Thyroid gland (tissue), 4 donors: ENCODE measurements at regions not wholly inside any gene's neighbourhood (a gene's known extent, or its start where the extent isn't known, plus 50 kb on each side); places are given as distances from the start of the nearest gene placed in this dataset.
"Not testable (repeated sequence)": the region's sequence is repeated elsewhere in the genome, so short reads cannot be mapped to it uniquely, and the experiment has no call there.

Source experiments
- DNase-seq, 2 donors: peaks; one replicate each; pipeline ENCODE4 v3.0.0-alpha.2; 2019
- H3K27ac ChIP-seq, 3 donors: fragments of 200-600 bp; sonication (generic); 1 replicate in 2 of 3; 2 replicates in 1 of 3; pipeline ENCODE4 v1.5.1; 2016 to 2019; ENCODE audit warnings: mild to moderate bottlenecking in 1 of 3, moderate library complexity in 1 of 3
- H3K27me3 ChIP-seq: fragments of 200-600 bp; sonication (generic); one replicate; pipeline ENCODE4 v1.5.1; 2019
- H3K36me3 ChIP-seq, 2 donors: fragments of 200-600 bp; sonication (generic); one replicate each; pipeline ENCODE4 v1.5.1; 2016 to 2019
- H3K4me1 ChIP-seq, 2 donors: fragments of 200-600 bp; sonication (generic); one replicate each; pipeline ENCODE4 v1.5.1; 2017 to 2019
- H3K4me3 ChIP-seq, 3 donors: fragments of 200-600 bp; sonication (generic); replicated peaks in 1 of 3; 1 replicate in 2 of 3; 2 replicates in 1 of 3; pipeline ENCODE4 v1.5.1; 2016; ENCODE audit warnings: mild to moderate bottlenecking in 1 of 3
- H3K9me3 ChIP-seq: fragments of 200-600 bp; sonication (generic); one replicate; pipeline ENCODE4 v1.5.1; 2017
- POLR2A ChIP-seq, 2 donors: fragments of 450-650 bp; IDR thresholded peaks; one replicate each; pipeline ENCODE4 v1.6.1; 2017; ENCODE audit warnings: antibody characterized with exemption in 2 of 2, mild to moderate bottlenecking in 2 of 2, moderate library complexity in 1 of 2
- WGBS, 2 donors: methylation state at CpG; one replicate each; pipeline ENCODE4 v1.1.5; 2017; 5-methylcytosine and 5-hydroxymethylcytosine counted together
- intact Hi-C: fragments of 100-400 bp; cut with DNase I; formaldehyde crosslinking; loops from one replicate; pipeline ENCODE4 v1.15.1; 2023
- TF ChIP-seq, protein P1 (sequence below), 6 experiments: fragments of 200-600 bp in 3 of 6; fragments of 450-650 bp in 3 of 6; sonication (generic) in 3 of 6; IDR thresholded peaks; one replicate each; pipeline ENCODE4 v1.5.1; 2016 to 2019; ENCODE audit warnings: antibody characterized with exemption in 6 of 6, mild to moderate bottlenecking in 2 of 6, inconsistent platforms in 1 of 6, moderate library complexity in 1 of 6

GRCh38 chr12:114500131-114500530, 94.2 kb upstream of the TBX5 start:
- Histone ChIP-seq H3K27me3 (no peaks in the 10 kb centered on the region), H3K4me1 (no peaks in the 10 kb centered on the region), H3K36me3 (no peaks in the 10 kb centered on the region), H3K4me3 (no peak overlapping the region), H3K27ac (no peak overlapping the region), H3K9me3 (no peaks in the 10 kb centered on the region)
- no peak for TF ChIP-seq POLR2A (IDR thresholded peaks at IDR 0.05)
- TF ChIP-seq, protein P1, sequence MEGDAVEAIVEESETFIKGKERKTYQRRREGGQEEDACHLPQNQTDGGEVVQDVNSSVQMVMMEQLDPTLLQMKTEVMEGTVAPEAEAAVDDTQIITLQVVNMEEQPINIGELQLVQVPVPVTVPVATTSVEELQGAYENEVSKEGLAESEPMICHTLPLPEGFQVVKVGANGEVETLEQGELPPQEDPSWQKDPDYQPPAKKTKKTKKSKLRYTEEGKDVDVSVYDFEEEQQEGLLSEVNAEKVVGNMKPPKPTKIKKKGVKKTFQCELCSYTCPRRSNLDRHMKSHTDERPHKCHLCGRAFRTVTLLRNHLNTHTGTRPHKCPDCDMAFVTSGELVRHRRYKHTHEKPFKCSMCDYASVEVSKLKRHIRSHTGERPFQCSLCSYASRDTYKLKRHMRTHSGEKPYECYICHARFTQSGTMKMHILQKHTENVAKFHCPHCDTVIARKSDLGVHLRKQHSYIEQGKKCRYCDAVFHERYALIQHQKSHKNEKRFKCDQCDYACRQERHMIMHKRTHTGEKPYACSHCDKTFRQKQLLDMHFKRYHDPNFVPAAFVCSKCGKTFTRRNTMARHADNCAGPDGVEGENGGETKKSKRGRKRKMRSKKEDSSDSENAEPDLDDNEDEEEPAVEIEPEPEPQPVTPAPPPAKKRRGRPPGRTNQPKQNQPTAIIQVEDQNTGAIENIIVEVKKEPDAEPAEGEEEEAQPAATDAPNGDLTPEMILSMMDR (IDR thresholded peaks at IDR 0.05): no peak
- WGBS, 2 donors: 24 to 35% methylated on average over 2 of the region's 2 CpGs
- DNase-seq: no peak
- intact Hi-C loops: no loop called here

- Histone ChIP-seq H3K9me3 (no peaks in the 10 kb centered on the region), H3K4me1 (no peaks in the 10 kb centered on the region), H3K27ac (no peak overlapping the region), H3K36me3 (no peaks in the 10 kb centered on the region), H3K4me3 (no peak overlapping the region), H3K27me3 (no peaks in the 10 kb centered on the region)
- no peak for TF ChIP-seq POLR2A (IDR thresholded peaks at IDR 0.05)
- TF ChIP-seq, protein P1 (IDR thresholded peaks at IDR 0.05): no peak
- DNase-seq: no peak
- intact Hi-C loops: no loop called here
- WGBS, 2 donors: 75 to 77% methylated on average over 5 of the region's 5 CpGs
These were observed 93.4 kb upstream of the TBX5 start for GRCh38 chr12:114499338-114499737.

DNA sequence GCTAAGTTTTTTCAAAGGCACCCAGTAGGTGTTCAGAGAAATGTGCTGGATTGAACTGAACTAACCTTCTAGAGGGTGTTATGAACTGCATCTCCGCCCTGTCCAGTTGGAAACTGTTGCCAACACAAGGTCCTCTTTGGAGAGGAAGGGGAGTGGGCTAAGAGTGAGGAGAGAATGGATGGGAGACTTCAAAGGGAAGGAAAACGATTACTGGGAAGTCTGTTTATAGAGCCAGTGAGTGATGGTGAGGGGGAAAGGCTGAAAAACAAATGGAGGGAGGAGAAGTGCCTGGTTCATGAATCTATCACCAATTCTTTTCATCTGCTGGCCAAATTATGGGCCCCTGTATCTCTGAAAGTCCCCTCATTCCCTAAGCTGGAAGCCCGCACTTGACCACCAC, 86.0 kb upstream of the TBX5 start:
- WGBS, 2 donors: 58% methylated on average over 3 of the region's 3 CpGs

GRCh38 chr12:114484822-114485459, 79.0 kb upstream of the TBX5 start:
- H3K4me3 ChIP-seq, H3K9me3 ChIP-seq, DNase-seq, H3K36me3 ChIP-seq, H3K27ac ChIP-seq, intact Hi-C loops: not testable (repeated sequence)
- 88 to 89% methylated on average over 32 to 36 of the region's 45 CpGs for WGBS, 2 donors
- peaks cover 14% of the 10 kb centered on the region for H3K27me3 ChIP-seq
- peaks cover 5 to 10% of the 10 kb centered on the region in 2 donors for H3K4me1 ChIP-seq

More for the DNA sequence above, 86.0 kb upstream of the TBX5 start:
- TF ChIP-seq, protein P1 (IDR thresholded peaks at IDR 0.05): no peak
- TF ChIP-seq POLR2A (IDR thresholded peaks at IDR 0.05): no peak
- Histone ChIP-seq H3K4me3 (no peak overlapping the region), H3K9me3 (no peaks in the 10 kb centered on the region), H3K4me1 (no peaks in the 10 kb centered on the region), H3K27me3 (no peaks in the 10 kb centered on the region), H3K27ac (no peak overlapping the region), H3K36me3 (no peaks in the 10 kb centered on the region)
- DNase-seq: no peak
- intact Hi-C loops: no loop called here

GRCh38 chr12:114483996-114484395, 78.1 kb upstream of the TBX5 start:
- Histone ChIP-seq H3K9me3 (no peaks in the 10 kb centered on the region), H3K27me3 (peaks cover 20% of the 10 kb centered on the region), H3K27ac (no peak overlapping the region), H3K36me3 (no peaks in the 10 kb centered on the region), H3K4me1 (peaks cover 5 to 15% of the 10 kb centered on the region in 2 donors), H3K4me3 (no peak overlapping the region)
- intact Hi-C loops: no loop called here
- DNase-seq: no peak
- no peak for TF ChIP-seq POLR2A (IDR thresholded peaks at IDR 0.05)
- TF ChIP-seq, protein P1 (IDR thresholded peaks at IDR 0.05): no peak
- WGBS, 2 donors: 68 to 77% methylated on average over 3 of the region's 3 CpGs
